Neural cell (in vitro differentiated cells): ENCODE measurements at regions not wholly inside any gene's neighbourhood (a gene's known extent, or its start where the extent isn't known, plus 50 kb on each side); places are given as distances from the start of the nearest gene placed in this dataset.

Experiments
- CTCF ChIP-seq: fragments of 450-650 bp; IDR thresholded peaks from 2 replicates; pipeline ENCODE4 v1.5.1; 2014; ENCODE audit warnings: antibody characterized with exemption, mild to moderate bottlenecking, moderate library complexity; ENCODE audit not compliant: poor library complexity, severe bottlenecking
- EZH2 ChIP-seq: fragments of 200-600, 300-800 bp; shearing (Covaris generic), sonication (generic); IDR thresholded peaks from 2 replicates; pipeline ENCODE4 v1.6.1; 2014; ENCODE audit warnings: antibody characterized with exemption, low read length, borderline replicate concordance, mild to moderate bottlenecking; ENCODE audit not compliant: insufficient read depth, poor library complexity, severe bottlenecking
- POLR2AphosphoS5 ChIP-seq: IDR thresholded peaks from 2 replicates; pipeline ENCODE4 v1.6.1; 2012

GRCh38 chr7:34222722-34223121, 317.4 kb downstream of the BMPER start:
- TF ChIP-seq EZH2, result no peak
- no peak for TF ChIP-seq CTCF
- no peak for TF ChIP-seq POLR2AphosphoS5
